ENCODE measurements at regions not wholly inside any gene's neighbourhood (a gene's known extent, or its start where the extent isn't known, plus 50 kb on each side); places are given as distances from the start of the nearest gene placed in this dataset.

- Mint-ChIP-seq H3K4me1 (ENCODE audit: low read depth, unreplicated experiment) (no peaks in the 10 kb centered on the region), H3K4me3 (ENCODE audit: unreplicated experiment) (no peak overlapping the region), H3K27ac (ENCODE audit: unreplicated experiment) (no peak overlapping the region), H3K36me3 (ENCODE audit: insufficient read depth, unreplicated experiment) (no peaks in the 10 kb centered on the region), H3K27me3 (ENCODE audit: insufficient read depth, unreplicated experiment) (no peaks in the 10 kb centered on the region), H3K9me3 (ENCODE audit: unreplicated experiment) (no peaks in the 10 kb centered on the region)
- BruUV-seq (replicated peaks): no TSS peak
- intact Hi-C loops (cut with micrococcal nuclease; ENCODE audit: unreplicated experiment): no loop called here
- no peaks in the 10 kb centered on the region for H3K27me3 ChIP-seq (replicated peaks; ENCODE audit: control insufficient read depth, insufficient read depth, low read length)
- no peaks in the 10 kb centered on the region for H3K4me1 ChIP-seq
- TF ChIP-seq CTCF (IDR thresholded peaks at IDR 0.05; ENCODE audit: insufficient read depth in 1 of 2, low read depth in 1 of 2, low read length in 1 of 2, severe bottlenecking in 1 of 2, unreplicated experiment in 1 of 2): no peak
- H3K4me3 ChIP-seq (ENCODE audit: low read depth, low read length): no peak overlapping the region
- CTCF ChIA-PET: no interaction called here
- no peaks in the 10 kb centered on the region for H3K9me3 ChIP-seq
- POLR2A ChIA-PET: no interaction called here
- no peak for DNase-seq
- H3K36me3 ChIP-seq (ENCODE audit: control insufficient read depth, insufficient read depth, low read length): no peaks in the 10 kb centered on the region
These were observed 231.7 kb downstream of the TUBA3C start for GRCh38 chr13:18949970-18950369.

- intact Hi-C loops (cut with micrococcal nuclease; ENCODE audit: unreplicated experiment): no loop called here
- no peak overlapping the region for H3K27ac Mint-ChIP-seq (ENCODE audit: unreplicated experiment)
- no peak for DNase-seq
- no peak for TF ChIP-seq CTCF (IDR thresholded peaks at IDR 0.05; ENCODE audit: insufficient read depth in 1 of 2, low read depth in 1 of 2, low read length in 1 of 2, severe bottlenecking in 1 of 2, unreplicated experiment in 1 of 2)
- H3K27me3 Mint-ChIP-seq (ENCODE audit: insufficient read depth, unreplicated experiment): no peaks in the 10 kb centered on the region
- no peaks in the 10 kb centered on the region for H3K4me1 Mint-ChIP-seq (ENCODE audit: low read depth, unreplicated experiment)
- no TSS peak for BruUV-seq (replicated peaks)
- Histone ChIP-seq H3K4me1 (no peaks in the 10 kb centered on the region), H3K27me3 (replicated peaks; ENCODE audit: control insufficient read depth, insufficient read depth, low read length) (no peaks in the 10 kb centered on the region), H3K36me3 (ENCODE audit: control insufficient read depth, insufficient read depth, low read length) (no peaks in the 10 kb centered on the region), H3K9me3 (no peaks in the 10 kb centered on the region), H3K4me3 (ENCODE audit: low read depth, low read length) (no peak overlapping the region)
- ChIA-PET CTCF (no interaction called here), POLR2A (no interaction called here)
- no peak overlapping the region for H3K4me3 Mint-ChIP-seq (ENCODE audit: unreplicated experiment)
- no peaks in the 10 kb centered on the region for H3K36me3 Mint-ChIP-seq (ENCODE audit: insufficient read depth, unreplicated experiment)
- no peaks in the 10 kb centered on the region for H3K9me3 Mint-ChIP-seq (ENCODE audit: unreplicated experiment)
These were observed 232.2 kb downstream of the TUBA3C start for GRCh38 chr13:18949489-18949761.

GRCh38 chr13:18948664-18949488, 232.7 kb downstream of the TUBA3C start:
- no peak for DNase-seq
- Mint-ChIP-seq H3K4me3 (ENCODE audit: unreplicated experiment) (no peak overlapping the region), H3K27ac (ENCODE audit: unreplicated experiment) (no peak overlapping the region), H3K4me1 (ENCODE audit: low read depth, unreplicated experiment) (no peaks in the 10 kb centered on the region), H3K36me3 (ENCODE audit: insufficient read depth, unreplicated experiment) (no peaks in the 10 kb centered on the region), H3K9me3 (ENCODE audit: unreplicated experiment) (no peaks in the 10 kb centered on the region), H3K27me3 (ENCODE audit: insufficient read depth, unreplicated experiment) (no peaks in the 10 kb centered on the region)
- CTCF ChIA-PET: no interaction called here
- POLR2A ChIA-PET: no interaction called here
- Histone ChIP-seq H3K27me3 (replicated peaks; ENCODE audit: control insufficient read depth, insufficient read depth, low read length) (no peaks in the 10 kb centered on the region), H3K36me3 (ENCODE audit: control insufficient read depth, insufficient read depth, low read length) (no peaks in the 10 kb centered on the region), H3K4me1 (no peaks in the 10 kb centered on the region), H3K9me3 (no peaks in the 10 kb centered on the region), H3K4me3 (ENCODE audit: low read depth, low read length) (no peak overlapping the region)
- intact Hi-C loops (cut with micrococcal nuclease; ENCODE audit: unreplicated experiment): no loop called here
- no TSS peak for BruUV-seq (replicated peaks)
- no peak for TF ChIP-seq CTCF (IDR thresholded peaks at IDR 0.05; ENCODE audit: insufficient read depth in 1 of 2, low read depth in 1 of 2, low read length in 1 of 2, severe bottlenecking in 1 of 2, unreplicated experiment in 1 of 2)
